CD4-positive, alpha-beta T cell treated with Interleukin-6 for 4 hours (primary cell): ENCODE measurements at regions not wholly inside any gene's neighbourhood (a gene's known extent, or its start where the extent isn't known, plus 50 kb on each side); places are given as distances from the start of the nearest gene placed in this dataset.
"Not testable (repeated sequence)": the region's sequence is repeated elsewhere in the genome, so short reads cannot be mapped to it uniquely, and the experiment has no call there.

Experiments used
- DNase-seq: peaks from one replicate; pipeline ENCODE4 v3.0.0-alpha.2; 2020; ENCODE audit warnings: mixed read lengths

DNA sequence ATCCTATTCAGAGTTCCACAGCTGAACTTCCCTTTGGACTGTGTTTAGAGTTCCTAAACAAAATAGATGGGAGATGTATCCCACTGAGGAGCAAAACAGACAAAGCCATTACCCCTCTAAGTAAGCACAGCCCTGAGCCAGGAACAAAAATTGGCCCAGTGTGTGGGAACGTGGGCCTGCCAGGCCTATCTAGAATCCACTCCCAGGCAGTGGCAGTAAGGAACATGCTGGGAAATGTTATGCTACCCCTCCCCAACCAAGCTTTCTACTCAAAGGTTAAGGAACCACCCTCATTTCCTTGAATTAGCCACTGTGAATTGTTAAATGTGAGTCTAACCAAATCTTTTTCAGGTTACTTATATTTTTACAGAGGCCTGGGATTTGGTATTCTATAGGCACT lies 405.1 kb upstream of the PTGER4 start:
- DNase-seq: no peak

GRCh38 chr5:40273936-40274335 lies 405.8 kb upstream of the PTGER4 start:
- DNase-seq: no peak

GRCh38 chr5:40271476-40271875 lies 408.2 kb upstream of the PTGER4 start:
- DNase-seq: no peak

DNA sequence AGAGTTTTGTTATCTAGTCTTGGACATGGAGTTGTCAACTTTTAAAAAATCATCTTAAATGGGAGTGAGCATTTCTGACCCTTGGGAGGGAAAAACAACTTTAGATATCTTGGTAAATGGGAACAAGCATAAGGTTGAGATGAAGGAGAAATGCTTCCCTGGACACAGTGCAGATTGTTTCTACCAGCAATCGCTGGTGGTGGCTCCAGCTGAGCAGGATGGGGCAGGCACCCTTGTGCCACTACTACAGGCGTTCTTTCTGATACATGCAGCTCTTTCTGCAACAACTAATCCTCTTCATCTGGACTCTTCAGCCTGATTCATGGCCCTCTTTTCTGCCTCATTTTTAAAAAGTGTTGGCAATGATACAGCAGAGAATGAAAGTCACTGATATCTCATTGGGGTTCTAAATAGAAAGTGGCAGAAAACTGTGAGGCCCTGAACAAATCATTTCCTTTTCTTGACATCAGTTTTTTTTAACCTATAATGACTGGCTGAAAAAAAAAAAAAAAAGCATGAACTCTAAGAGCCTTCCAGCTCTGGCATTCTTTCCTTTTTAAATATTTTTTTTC lies 409.4 kb upstream of the PTGER4 start:
- DNase-seq: no peak

DNA sequence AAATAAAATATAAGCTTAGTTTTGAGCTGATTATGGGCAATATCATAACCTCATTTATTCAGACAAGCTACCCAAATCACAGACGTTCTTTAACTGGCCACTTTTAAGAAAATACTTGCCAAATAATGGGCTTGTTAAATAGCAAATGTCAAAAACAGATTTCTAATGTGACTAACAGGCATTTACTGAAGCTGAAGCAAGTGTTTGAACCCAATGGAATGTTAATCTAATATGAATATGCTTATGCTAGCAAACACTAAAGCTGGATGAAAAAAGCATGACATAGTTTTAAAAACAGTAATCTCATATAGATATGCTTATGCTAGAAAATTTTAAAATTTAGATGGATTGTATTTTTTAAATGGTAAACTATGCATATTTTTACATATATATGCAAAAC lies 411.6 kb upstream of the PTGER4 start:
- DNase-seq: no peak

DNA sequence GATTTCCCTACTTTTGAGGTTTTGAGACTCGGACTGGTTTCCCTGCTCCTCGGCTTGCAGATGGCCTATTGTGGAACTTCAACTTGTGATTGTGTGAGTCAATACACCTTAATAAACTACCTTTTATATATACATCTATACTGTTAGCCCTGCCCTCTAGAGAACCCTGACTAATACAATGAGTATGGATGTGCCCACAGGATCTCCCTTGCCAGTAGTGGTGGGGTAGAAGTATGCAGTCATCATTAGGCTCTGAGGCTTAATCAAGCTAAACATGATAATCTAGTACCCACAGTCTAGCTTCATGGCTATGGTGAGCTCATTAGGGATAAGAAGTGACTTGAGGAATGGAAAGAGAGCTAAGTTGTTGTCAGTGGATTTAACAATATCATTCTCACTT lies 412.8 kb upstream of the PTGER4 start:
- DNase-seq: no peak

DNA sequence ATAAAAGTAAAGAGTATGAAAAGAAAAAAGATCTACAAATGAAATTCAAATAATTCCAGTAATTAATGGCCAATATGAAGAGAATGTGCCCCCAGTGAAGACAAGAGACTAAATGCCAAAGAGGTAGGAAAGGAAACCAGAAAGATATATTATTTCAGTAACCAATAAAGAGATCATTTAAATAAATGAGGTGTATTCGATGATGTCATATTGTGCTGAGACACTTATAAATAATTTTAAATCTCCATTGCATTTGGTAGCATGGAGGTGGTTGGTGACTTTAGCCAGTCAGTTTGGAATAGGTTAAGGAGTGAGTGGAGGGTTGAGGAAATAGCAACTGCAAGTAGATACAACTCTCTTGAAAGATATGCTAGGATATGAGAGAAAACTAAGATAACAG lies 417.7 kb upstream of the PTGER4 start:
- DNase-seq: no peak

DNA sequence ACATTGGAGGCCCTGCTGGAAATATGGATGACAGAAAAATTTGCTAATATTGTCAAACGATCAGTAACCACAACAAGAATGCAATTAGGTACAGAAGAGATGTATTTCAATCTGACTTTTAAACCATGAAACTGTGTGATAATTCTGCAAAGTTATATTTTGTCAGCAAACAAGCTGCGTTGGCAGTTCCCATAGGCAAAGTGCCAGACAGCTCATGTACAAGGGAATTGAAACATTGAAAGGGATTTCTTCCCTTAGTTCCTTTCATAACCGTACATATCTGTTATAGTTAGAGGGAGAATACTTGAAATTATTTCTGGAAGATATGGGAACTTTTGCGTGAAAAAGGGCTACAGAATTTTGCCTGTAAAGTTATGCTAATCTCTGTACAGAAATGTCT lies 419.4 kb upstream of the PTGER4 start:
- no peak for DNase-seq

GRCh38 chr5:40258222-40258621 lies 421.5 kb upstream of the PTGER4 start:
- DNase-seq: no peak

- DNase-seq: no peak
Measured at GRCh38 chr5:40240671-40241070, 439.0 kb upstream of the PTGER4 start.

DNA sequence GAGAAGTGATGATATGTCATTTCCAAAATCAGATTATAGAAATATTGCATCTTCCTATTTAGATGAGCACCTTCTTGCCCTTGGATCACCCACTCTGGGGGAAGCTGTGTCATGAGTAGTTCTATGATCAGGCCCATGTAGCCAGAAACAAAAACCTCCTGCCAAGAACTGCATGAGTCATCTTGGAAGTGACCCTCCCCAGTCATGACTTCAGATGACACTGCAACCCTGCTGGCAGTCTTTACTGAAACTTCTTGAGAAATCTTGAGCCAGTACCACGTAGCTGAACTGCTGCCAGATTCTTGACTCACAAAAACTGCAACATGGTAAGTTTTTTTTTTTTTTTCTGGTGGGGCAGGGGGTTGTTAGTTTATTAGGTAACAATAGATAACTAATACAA lies 439.6 kb upstream of the PTGER4 start:
- DNase-seq: no peak

DNA sequence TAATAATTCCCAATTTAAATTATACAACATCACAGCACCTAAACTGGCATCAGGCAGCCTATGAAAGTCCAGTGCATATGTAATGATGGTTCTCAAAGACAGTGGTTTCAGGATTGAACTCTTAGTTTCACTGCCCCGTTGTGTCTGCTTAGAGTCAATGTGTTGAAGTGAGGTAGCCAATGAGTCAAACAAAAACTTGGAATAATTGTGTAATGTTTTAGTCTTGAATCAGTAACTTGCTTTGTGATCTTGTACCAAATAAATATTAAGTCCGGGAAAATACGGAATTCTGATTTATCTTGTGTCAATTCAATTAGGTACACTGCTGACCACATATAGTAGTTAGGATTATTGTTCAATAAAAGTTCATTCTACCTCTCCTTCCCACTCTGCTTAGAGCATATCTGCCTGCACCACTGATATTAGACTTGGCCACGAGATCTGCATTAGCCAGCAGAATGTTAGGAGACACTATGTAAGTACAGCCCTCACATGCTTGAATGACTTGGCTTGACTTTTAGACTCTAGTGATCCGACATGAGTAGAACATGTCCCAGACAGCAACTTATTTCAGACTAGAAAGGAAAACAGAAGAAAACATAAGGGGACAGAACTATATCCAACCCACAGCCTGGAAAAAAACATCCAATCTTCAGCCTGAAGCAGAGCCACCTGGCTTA lies 441.5 kb upstream of the PTGER4 start:
- DNase-seq: no peak

- DNase-seq: no peak
Measured at GRCh38 chr5:40235471-40236400, 444.0 kb upstream of the PTGER4 start.

DNA sequence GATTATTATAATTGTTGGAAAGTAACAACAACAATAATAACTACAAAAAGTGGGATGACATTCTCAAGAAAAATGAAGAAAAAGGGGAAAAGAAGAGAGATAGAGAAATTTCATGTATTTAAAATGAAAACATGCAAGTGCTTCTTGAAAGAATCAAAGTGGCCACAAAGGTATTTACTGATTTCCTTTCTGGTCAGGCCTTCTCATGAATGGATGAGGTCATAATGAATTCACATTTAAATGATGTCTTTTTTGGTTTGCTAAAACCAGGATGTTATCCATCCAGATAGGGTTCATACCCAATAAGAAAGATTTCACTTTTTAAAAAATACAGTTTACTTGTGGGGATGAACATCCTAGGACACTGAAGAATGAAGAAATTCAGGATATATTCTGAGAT lies 446.4 kb upstream of the PTGER4 start:
- no peak for DNase-seq

- DNase-seq: no peak
Measured at GRCh38 chr5:40227931-40228330, 451.8 kb upstream of the PTGER4 start.

DNA sequence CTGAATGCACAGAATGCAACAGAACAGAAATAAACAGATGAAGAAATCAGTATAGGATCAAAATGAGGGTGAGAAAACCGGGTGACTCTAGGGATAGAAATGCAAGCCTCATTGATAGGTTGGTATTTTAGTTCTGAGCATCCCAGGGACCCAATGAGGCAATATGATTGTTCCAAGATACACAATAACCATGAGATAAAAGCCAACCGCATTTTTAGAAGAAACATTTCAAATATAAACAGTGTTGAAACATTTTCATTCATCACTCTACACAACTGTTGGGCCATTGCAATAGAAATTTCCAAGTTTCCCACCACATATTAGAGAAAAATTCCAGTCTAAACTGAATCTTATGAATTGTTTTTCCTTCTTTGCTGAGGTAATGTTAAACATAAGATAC lies 452.3 kb upstream of the PTGER4 start:
- no peak for DNase-seq

DNA sequence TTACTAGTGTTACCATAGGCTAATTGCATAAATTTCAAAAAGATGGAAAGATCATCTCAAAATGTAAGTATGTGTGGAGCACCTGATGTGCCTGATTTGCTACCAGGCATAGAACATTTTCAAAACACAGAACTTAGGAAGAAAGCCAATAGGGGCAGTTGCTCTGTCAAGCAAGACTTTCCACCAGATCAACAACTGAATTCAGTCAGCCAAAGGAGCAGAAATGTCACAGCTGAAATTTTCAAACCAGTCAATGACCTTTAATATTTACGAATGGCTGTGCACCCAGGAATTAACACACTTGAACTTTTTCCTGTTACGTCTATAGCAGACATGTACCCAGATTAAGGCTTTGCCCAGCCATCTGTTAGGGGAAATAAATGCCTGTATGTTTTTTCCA lies 452.8 kb upstream of the PTGER4 start:
- DNase-seq: no peak

DNA sequence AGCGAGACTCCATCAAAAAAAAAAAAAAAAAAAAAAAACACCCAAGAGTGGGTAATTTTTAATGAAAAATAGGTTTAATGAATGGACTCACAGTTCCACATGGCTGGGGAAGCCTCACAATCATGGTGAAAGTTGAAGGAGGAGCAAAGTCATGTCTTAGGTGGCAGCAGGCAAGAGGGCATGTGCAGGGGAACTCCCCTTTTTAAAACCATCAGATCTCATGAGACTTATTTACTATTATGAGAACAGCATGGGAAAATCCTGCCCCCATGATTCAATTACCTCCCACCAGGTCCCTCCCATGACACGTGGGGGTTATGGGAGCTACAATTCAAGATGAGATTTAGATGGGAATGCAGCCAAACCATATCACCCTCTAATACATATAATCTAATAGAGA lies 454.6 kb upstream of the PTGER4 start:
- DNase-seq: not testable (repeated sequence)

- no peak for DNase-seq
Measured at GRCh38 chr5:40224421-40224820, 455.3 kb upstream of the PTGER4 start.

- no peak for DNase-seq
Measured at GRCh38 chr5:40223884-40224402, 455.8 kb upstream of the PTGER4 start.

DNA sequence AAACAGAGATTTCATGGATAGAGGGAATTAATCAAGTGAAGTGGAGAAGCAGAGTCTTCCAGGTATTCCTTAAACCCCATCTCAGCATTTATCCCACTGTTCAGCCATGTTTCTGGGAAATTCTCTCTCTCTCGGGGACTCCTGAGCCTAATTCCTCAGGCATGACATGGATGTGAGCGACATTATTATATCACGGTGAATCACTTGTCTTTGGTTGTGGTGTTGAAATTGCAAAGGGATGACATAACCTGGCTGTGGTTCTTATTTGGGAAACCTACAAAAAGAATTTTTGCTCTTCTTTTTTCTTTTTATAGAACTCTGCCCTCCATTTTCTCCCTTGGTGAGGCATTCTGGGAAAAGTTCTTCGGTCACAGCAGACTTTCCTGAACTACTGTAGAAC lies 457.9 kb upstream of the PTGER4 start:
- no peak for DNase-seq

DNA sequence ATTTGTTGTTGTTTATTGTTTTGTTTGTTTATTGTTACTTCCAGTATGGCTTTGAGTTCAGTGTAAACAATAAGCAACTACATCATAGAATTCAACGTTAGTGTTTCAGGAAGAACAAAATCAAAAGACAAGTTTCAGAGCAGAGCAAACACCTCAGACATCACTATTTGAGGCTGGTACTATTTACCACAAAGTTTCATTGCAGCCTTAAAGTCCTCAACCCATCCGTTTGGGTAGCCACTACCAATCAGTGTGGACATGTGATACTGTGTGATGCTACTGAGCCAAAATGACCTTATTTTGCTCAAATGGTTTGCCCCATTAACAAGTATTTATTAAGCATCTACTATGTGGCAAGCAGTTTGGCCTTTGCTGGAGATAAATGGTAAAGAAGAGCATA lies 458.5 kb upstream of the PTGER4 start:
- DNase-seq: no peak

DNA sequence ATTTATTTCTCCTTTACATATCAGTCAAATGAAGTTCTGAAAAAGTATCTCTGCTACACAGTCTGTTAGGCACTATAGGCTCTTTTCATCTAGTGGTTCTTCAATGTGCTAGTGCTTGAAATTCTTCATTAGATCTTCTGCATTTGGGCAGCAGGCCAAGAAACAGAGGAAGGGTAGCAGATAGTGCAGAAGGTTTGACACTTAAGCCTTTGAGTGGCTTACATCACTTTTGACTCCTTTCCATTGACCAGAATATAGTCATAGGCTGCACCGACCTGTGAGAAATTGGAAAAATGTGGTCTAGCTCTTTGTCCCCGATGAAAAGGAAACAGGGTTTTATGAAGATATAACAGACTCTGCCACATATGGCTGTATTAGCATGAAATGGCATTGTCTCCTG lies 459.5 kb upstream of the PTGER4 start:
- DNase-seq: peak; percentile 5

DNA sequence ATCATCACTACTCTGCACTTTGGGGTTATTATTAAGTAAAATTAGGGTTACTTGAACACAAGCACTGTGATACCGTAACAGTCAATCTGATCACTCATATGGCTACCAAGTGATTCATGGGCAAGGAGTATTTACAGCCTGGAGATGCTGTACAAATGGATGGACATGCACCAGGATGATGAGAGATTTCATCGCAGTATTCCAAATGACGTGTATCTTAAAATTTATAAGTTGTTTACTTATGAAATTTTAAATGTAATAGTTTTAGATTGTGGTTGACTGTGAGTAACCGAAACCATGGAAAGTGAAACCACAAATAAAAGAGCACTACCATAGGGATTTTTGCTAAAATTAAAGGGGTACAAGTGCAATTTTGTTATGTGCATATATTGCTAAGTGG lies 462.2 kb upstream of the PTGER4 start:
- no peak for DNase-seq
